ENCODE measurements at regions not wholly inside any gene's neighbourhood (a gene's known extent, or its start where the extent isn't known, plus 50 kb on each side); places are given as distances from the start of the nearest gene placed in this dataset.

DNA sequence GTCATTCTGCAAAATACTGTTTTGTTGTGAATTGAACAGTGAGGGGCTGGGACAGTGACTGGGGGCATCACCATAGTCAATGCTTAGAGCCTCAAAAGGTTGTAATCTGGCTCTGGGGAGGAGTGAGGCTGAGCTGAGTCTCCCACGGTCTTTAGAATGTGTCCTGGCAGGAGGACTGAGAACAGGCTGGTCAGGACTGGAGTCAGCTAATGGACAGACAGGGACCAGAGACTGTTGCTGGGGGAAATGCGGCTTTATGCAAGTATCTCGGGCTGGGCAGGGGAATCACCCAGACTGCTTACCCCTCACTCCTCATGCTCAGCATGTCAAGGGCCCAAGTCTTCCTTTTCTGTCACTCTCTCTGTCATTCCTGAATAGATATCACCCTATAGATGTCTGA lies 346.5 kb downstream of the TYW1 start:
- DNase-seq (ENCODE audit: low spot score) (no peak), ATAC-seq (no peak)
- peaks cover 19% of the 10 kb centered on the region for H3K36me3 Mint-ChIP-seq (ENCODE audit: low read depth)
- H3K9me3 Mint-ChIP-seq = peaks cover 16% of the 10 kb centered on the region
- Histone ChIP-seq H3K4me3 (no peak overlapping the region), H3K4me1 (ENCODE audit: insufficient read depth) (peaks cover 11% of the 10 kb centered on the region), H2AFZ (no peak overlapping the region), H3K4me2 (no peak overlapping the region), H3K36me3 (ENCODE audit: insufficient read depth) (no peaks in the 10 kb centered on the region), H4K20me1 (replicated peaks; ENCODE audit: insufficient read depth) (no peaks in the 10 kb centered on the region), H3K9me2 (ENCODE audit: insufficient read depth) (no peaks in the 10 kb centered on the region), H3F3A (replicated peaks; ENCODE audit: low read depth) (no peaks in the 10 kb centered on the region), H3K27me3 (ENCODE audit: insufficient read depth) (no peaks in the 10 kb centered on the region), H3K27ac (ENCODE audit: low read depth) (no peak overlapping the region), H3K79me2 (replicated peaks; ENCODE audit: insufficient read depth) (no peaks in the 10 kb centered on the region)
- TF ChIP-seq, protein P1, sequence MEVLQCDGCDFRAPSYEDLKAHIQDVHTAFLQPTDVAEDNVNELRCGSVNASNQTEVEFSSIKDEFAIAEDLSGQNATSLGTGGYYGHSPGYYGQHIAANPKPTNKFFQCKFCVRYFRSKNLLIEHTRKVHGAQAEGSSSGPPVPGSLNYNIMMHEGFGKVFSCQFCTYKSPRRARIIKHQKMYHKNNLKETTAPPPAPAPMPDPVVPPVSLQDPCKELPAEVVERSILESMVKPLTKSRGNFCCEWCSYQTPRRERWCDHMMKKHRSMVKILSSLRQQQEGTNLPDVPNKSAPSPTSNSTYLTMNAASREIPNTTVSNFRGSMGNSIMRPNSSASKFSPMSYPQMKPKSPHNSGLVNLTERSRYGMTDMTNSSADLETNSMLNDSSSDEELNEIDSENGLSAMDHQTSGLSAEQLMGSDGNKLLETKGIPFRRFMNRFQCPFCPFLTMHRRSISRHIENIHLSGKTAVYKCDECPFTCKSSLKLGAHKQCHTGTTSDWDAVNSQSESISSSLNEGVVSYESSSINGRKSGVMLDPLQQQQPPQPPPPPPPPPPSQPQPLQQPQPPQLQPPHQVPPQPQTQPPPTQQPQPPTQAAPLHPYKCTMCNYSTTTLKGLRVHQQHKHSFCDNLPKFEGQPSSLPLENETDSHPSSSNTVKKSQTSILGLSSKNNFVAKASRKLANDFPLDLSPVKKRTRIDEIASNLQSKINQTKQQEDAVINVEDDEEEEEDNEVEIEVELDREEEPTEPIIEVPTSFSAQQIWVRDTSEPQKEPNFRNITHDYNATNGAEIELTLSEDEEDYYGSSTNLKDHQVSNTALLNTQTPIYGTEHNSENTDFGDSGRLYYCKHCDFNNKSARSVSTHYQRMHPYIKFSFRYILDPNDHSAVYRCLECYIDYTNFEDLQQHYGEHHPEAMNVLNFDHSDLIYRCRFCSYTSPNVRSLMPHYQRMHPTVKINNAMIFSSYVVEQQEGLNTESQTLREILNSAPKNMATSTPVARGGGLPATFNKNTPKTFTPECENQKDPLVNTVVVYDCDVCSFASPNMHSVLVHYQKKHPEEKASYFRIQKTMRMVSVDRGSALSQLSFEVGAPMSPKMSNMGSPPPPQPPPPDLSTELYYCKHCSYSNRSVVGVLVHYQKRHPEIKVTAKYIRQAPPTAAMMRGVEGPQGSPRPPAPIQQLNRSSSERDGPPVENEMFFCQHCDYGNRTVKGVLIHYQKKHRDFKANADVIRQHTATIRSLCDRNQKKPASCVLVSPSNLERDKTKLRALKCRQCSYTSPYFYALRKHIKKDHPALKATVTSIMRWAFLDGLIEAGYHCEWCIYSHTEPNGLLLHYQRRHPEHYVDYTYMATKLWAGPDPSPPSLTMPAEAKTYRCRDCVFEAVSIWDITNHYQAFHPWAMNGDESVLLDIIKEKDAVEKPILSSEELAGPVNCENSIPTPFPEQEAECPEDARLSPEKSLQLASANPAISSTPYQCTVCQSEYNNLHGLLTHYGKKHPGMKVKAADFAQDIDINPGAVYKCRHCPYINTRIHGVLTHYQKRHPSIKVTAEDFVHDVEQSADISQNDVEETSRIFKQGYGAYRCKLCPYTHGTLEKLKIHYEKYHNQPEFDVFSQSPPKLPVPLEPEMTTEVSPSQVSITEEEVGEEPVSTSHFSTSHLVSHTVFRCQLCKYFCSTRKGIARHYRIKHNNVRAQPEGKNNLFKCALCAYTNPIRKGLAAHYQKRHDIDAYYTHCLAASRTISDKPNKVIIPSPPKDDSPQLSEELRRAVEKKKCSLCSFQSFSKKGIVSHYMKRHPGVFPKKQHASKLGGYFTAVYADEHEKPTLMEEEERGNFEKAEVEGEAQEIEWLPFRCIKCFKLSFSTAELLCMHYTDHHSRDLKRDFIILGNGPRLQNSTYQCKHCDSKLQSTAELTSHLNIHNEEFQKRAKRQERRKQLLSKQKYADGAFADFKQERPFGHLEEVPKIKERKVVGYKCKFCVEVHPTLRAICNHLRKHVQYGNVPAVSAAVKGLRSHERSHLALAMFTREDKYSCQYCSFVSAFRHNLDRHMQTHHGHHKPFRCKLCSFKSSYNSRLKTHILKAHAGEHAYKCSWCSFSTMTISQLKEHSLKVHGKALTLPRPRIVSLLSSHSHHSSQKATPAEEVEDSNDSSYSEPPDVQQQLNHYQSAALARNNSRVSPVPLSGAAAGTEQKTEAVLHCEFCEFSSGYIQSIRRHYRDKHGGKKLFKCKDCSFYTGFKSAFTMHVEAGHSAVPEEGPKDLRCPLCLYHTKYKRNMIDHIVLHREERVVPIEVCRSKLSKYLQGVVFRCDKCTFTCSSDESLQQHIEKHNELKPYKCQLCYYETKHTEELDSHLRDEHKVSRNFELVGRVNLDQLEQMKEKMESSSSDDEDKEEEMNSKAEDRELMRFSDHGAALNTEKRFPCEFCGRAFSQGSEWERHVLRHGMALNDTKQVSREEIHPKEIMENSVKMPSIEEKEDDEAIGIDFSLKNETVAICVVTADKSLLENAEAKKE (CRISPR knock-in tag; IDR thresholded peaks at IDR 0.05) = no peak
- TF ChIP-seq NANOG (IDR thresholded peaks at IDR 0.05; ENCODE audit: borderline replicate concordance) = no peak
- TF ChIP-seq JUNB (IDR thresholded peaks at IDR 0.05; ENCODE audit: unreplicated experiment) = no peak
- H3K27me3 Mint-ChIP-seq (ENCODE audit: insufficient read depth, low read depth, poor library complexity) = peaks cover 9% of the 10 kb centered on the region
- H3K4me1 Mint-ChIP-seq = peaks cover 5% of the 10 kb centered on the region; the same call in 1 of the 3 replicates
- no peak overlapping the region for H3K27ac Mint-ChIP-seq
- no peak overlapping the region for H3K4me3 Mint-ChIP-seq

DNA sequence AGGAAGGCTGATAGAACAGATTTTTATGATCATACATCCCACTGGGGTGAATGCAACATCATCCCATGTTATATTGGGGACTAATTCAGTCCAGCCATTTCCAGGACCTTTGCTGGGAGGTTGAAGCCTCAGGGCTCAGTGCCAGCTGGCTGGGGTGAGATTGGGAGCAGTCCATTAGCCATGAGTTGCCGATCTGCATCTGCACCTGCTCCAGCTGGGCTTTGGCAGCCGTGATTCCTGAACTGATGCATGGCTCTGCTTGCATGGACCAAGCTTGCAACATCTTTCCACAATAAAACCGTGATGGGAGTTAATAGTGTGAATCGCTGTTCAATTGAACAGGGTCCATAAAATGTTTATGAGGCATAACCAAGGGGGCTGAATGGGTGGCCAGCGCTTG lies 346.9 kb downstream of the TYW1 start:
- Mint-ChIP-seq H3K9me3 (peaks cover 16% of the 10 kb centered on the region), H3K4me1 (peaks cover 5% of the 10 kb centered on the region; the same call in 1 of the 3 replicates), H3K27ac (no peak overlapping the region), H3K27me3 (ENCODE audit: insufficient read depth, low read depth, poor library complexity) (peaks cover 9% of the 10 kb centered on the region), H3K36me3 (ENCODE audit: low read depth) (peaks cover 19% of the 10 kb centered on the region), H3K4me3 (no peak overlapping the region)
- H3K27me3 ChIP-seq (ENCODE audit: insufficient read depth) = no peaks in the 10 kb centered on the region
- H3K36me3 ChIP-seq (ENCODE audit: insufficient read depth) = no peaks in the 10 kb centered on the region
- H3K4me2 ChIP-seq = no peak overlapping the region
- peaks cover 11% of the 10 kb centered on the region for H3K4me1 ChIP-seq (ENCODE audit: insufficient read depth)
- H3F3A ChIP-seq (replicated peaks; ENCODE audit: low read depth) = no peaks in the 10 kb centered on the region
- no peak overlapping the region for H3K4me3 ChIP-seq
- DNase-seq (ENCODE audit: low spot score) = no peak
- no peaks in the 10 kb centered on the region for H3K79me2 ChIP-seq (replicated peaks; ENCODE audit: insufficient read depth)
- H3K27ac ChIP-seq (ENCODE audit: low read depth) = no peak overlapping the region
- no peak for ATAC-seq
- H3K9me2 ChIP-seq (ENCODE audit: insufficient read depth) = no peaks in the 10 kb centered on the region
- no peaks in the 10 kb centered on the region for H4K20me1 ChIP-seq (replicated peaks; ENCODE audit: insufficient read depth)
- no peak overlapping the region for H2AFZ ChIP-seq
- TF ChIP-seq, protein P1 (CRISPR knock-in tag; IDR thresholded peaks at IDR 0.05) = no peak
- TF ChIP-seq ZNF114 (CRISPR knock-in tag; IDR thresholded peaks at IDR 0.05) = no peak
